Osteoblast (primary cell): ENCODE measurements at regions not wholly inside any gene's neighbourhood (a gene's known extent, or its start where the extent isn't known, plus 50 kb on each side); places are given as distances from the start of the nearest gene placed in this dataset.
A peak's percentile ranks its signal among the peaks of the same experiment; 100 is the strongest.

Experiments used
- DNase-seq: peaks from one replicate; pipeline ENCODE4 v3.0.0; 2011; ENCODE audit warnings: low spot score, mixed read lengths; ENCODE audit not compliant: insufficient read length; ENCODE audit errors: missing footprints
- H2AFZ ChIP-seq: 2 replicates; pipeline ENCODE4 v1.6.0; 2011; ENCODE audit warnings: mild to moderate bottlenecking, low read length
- H3K27ac ChIP-seq: 2 replicates; pipeline ENCODE4 v1.5.1; 2011; ENCODE audit warnings: mild to moderate bottlenecking, low read depth, low read length, moderate library complexity
- H3K27me3 ChIP-seq: 2 replicates; pipeline ENCODE4 v1.6.0; 2012; ENCODE audit warnings: mild to moderate bottlenecking, control low read depth, inconsistent platforms, low read length, moderate library complexity; ENCODE audit not compliant: insufficient read depth
- H3K36me3 ChIP-seq: 2 replicates; pipeline ENCODE4 v1.5.1; 2011; ENCODE audit warnings: mild to moderate bottlenecking, low read length, control low read depth, moderate library complexity; ENCODE audit not compliant: insufficient read depth
- H3K4me1 ChIP-seq: 2 replicates; pipeline ENCODE4 v1.5.1; 2011; ENCODE audit warnings: mild to moderate bottlenecking, low read length, control low read depth, moderate library complexity; ENCODE audit not compliant: insufficient read depth
- H3K4me2 ChIP-seq: 2 replicates; pipeline ENCODE4 v1.6.0; 2011; ENCODE audit warnings: mild to moderate bottlenecking, low read length; ENCODE audit not compliant: insufficient read depth
- H3K4me3 ChIP-seq: fragments of 200-600 bp; sonication (generic); 3 replicates; pipeline ENCODE4 v1.5.1; 2012; ENCODE audit warnings: mild to moderate bottlenecking, low read length, inconsistent platforms; ENCODE audit not compliant: insufficient read depth
- H3K79me2 ChIP-seq: 2 replicates; pipeline ENCODE4 v1.6.0; 2012; ENCODE audit warnings: mild to moderate bottlenecking, low read length, control low read depth, inconsistent platforms; ENCODE audit not compliant: insufficient read depth
- H3K9me3 ChIP-seq: 2 replicates; pipeline ENCODE4 v1.5.1; 2011; ENCODE audit warnings: low read depth, low read length, control low read depth
- H4K20me1 ChIP-seq: 2 replicates; pipeline ENCODE4 v1.6.0; 2012; ENCODE audit warnings: mild to moderate bottlenecking, low read length, control low read depth; ENCODE audit not compliant: insufficient read depth
- CTCF ChIP-seq: IDR thresholded peaks from 2 replicates; pipeline ENCODE4 v1.5.1; 2011; ENCODE audit warnings: mild to moderate bottlenecking, low read depth, low read length, moderate library complexity; ENCODE audit errors: extremely low read depth

GRCh38 chr1:108028841-108029388 is 63.9 kb upstream of the VAV3 start:
- Histone ChIP-seq H3K4me2 (no peak overlapping the region), H2AFZ (no peak overlapping the region), H3K9me3 (no peaks in the 10 kb centered on the region), H3K4me3 (no peak overlapping the region), H4K20me1 (no peaks in the 10 kb centered on the region), H3K27ac (no peak overlapping the region), H3K27me3 (peaks cover 9% of the 10 kb centered on the region), H3K4me1 (no peaks in the 10 kb centered on the region), H3K36me3 (no peaks in the 10 kb centered on the region), H3K79me2 (no peaks in the 10 kb centered on the region)
- no peak for DNase-seq
- TF ChIP-seq CTCF = no peak

- H3K4me3 ChIP-seq = no peak overlapping the region
- no peaks in the 10 kb centered on the region for H3K79me2 ChIP-seq
- no peaks in the 10 kb centered on the region for H3K9me3 ChIP-seq
- H3K4me1 ChIP-seq = no peaks in the 10 kb centered on the region
- DNase-seq = no peak
- H3K27me3 ChIP-seq = peaks cover 9% of the 10 kb centered on the region
- no peak overlapping the region for H3K27ac ChIP-seq
- H2AFZ ChIP-seq = no peak overlapping the region
- H3K36me3 ChIP-seq = no peaks in the 10 kb centered on the region
- no peak for TF ChIP-seq CTCF
- H3K4me2 ChIP-seq = no peak overlapping the region
- no peaks in the 10 kb centered on the region for H4K20me1 ChIP-seq
These were observed 62.4 kb upstream of the VAV3 start for GRCh38 chr1:108027389-108027788.

GRCh38 chr1:108017698-108018097 is 52.7 kb upstream of the VAV3 start:
- Histone ChIP-seq H3K36me3 (no peaks in the 10 kb centered on the region), H3K4me2 (no peak overlapping the region), H3K79me2 (no peaks in the 10 kb centered on the region), H3K4me1 (peaks cover 7% of the 10 kb centered on the region), H3K27ac (no peak overlapping the region), H2AFZ (no peak overlapping the region), H3K4me3 (no peak overlapping the region), H3K9me3 (no peaks in the 10 kb centered on the region), H3K27me3 (peaks cover 18% of the 10 kb centered on the region), H4K20me1 (peaks cover 3% of the 10 kb centered on the region)
- DNase-seq = no peak
- TF ChIP-seq CTCF = no peak

GRCh38 chr1:108016451-108016920 is 51.5 kb upstream of the VAV3 start:
- Histone ChIP-seq H3K4me2 (no peak overlapping the region), H4K20me1 (peaks cover 3% of the 10 kb centered on the region), H3K4me3 (no peak overlapping the region), H3K79me2 (no peaks in the 10 kb centered on the region), H3K36me3 (no peaks in the 10 kb centered on the region), H3K27ac (no peak overlapping the region), H3K4me1 (peaks cover 7% of the 10 kb centered on the region), H2AFZ (no peak overlapping the region), H3K27me3 (peaks cover 21% of the 10 kb centered on the region), H3K9me3 (no peaks in the 10 kb centered on the region)
- TF ChIP-seq CTCF = no peak
- DNase-seq = peak; percentile 71
